ENCODE measurements at regions not wholly inside any gene's neighbourhood (a gene's known extent, or its start where the extent isn't known, plus 50 kb on each side); places are given as distances from the start of the nearest gene placed in this dataset.
"Not testable (repeated sequence)": the region's sequence is repeated elsewhere in the genome, so short reads cannot be mapped to it uniquely, and the experiment has no call there.

- H3K9me3 ChIP-seq; H3K36me3 ChIP-seq; intact Hi-C loops (cut with DNase I; ENCODE audit: low total_unique reads); H3K27ac ChIP-seq; H3K27me3 ChIP-seq; H3K4me3 ChIP-seq; DNase-seq; H3K4me1 ChIP-seq: not testable (repeated sequence)
- 56 to 72% (median 63%) methylated on average over 3 of the region's 3 CpGs for WGBS, 5 donors
These were observed 311.2 kb upstream of the SOX4 start for GRCh38 chr6:21282360-21282759.

GRCh38 chr6:21284166-21284565, 309.4 kb upstream of the SOX4 start:
- H3K27me3 ChIP-seq = no peaks in the 10 kb centered on the region
- no peaks in the 10 kb centered on the region for H3K9me3 ChIP-seq
- no peaks in the 10 kb centered on the region for H3K36me3 ChIP-seq
- 85 to 93% (median 90%) methylated on average over 3 of the region's 3 CpGs for WGBS, 5 donors
- no peaks in the 10 kb centered on the region for H3K4me1 ChIP-seq
- H3K4me3 ChIP-seq = no peak overlapping the region
- TF ChIP-seq POLR2AphosphoS5 (IDR thresholded peaks at IDR 0.05) (no peak), CTCF (IDR thresholded peaks at IDR 0.05) (no peak), POLR2A (IDR thresholded peaks at IDR 0.05) (no peak), EP300 (IDR thresholded peaks at IDR 0.05) (no peak)
- intact Hi-C loops (cut with DNase I; ENCODE audit: low total_unique reads) = no loop called here
- DNase-seq = no peak
- no peak overlapping the region for H3K27ac ChIP-seq

- Histone ChIP-seq H3K27ac (no peak overlapping the region), H3K4me1 (no peaks in the 10 kb centered on the region), H3K36me3 (no peaks in the 10 kb centered on the region), H3K4me3 (no peak overlapping the region), H3K9me3 (no peaks in the 10 kb centered on the region), H3K27me3 (no peaks in the 10 kb centered on the region)
- intact Hi-C loops (cut with DNase I; ENCODE audit: low total_unique reads) = no loop called here
- TF ChIP-seq EP300 (IDR thresholded peaks at IDR 0.05) = no peak
- TF ChIP-seq CTCF (IDR thresholded peaks at IDR 0.05) = no peak
- TF ChIP-seq POLR2AphosphoS5 (IDR thresholded peaks at IDR 0.05) = no peak
- no peak for TF ChIP-seq POLR2A (IDR thresholded peaks at IDR 0.05)
- 84 to 92% (median 91%) methylated on average over 7 of the region's 7 CpGs for WGBS, 5 donors
- no peak for DNase-seq
These were observed 308.8 kb upstream of the SOX4 start for GRCh38 chr6:21284706-21285105.

- Histone ChIP-seq H3K27ac (no peak overlapping the region), H3K9me3 (peaks cover 0 to 5% (median 0%) of the 10 kb centered on the region in 4 donors), H3K4me1 (no peaks in the 10 kb centered on the region), H3K27me3 (no peaks in the 10 kb centered on the region), H3K4me3 (no peak overlapping the region), H3K36me3 (no peaks in the 10 kb centered on the region)
- TF ChIP-seq CTCF (IDR thresholded peaks at IDR 0.05) (no peak), POLR2AphosphoS5 (IDR thresholded peaks at IDR 0.05) (no peak), POLR2A (IDR thresholded peaks at IDR 0.05) (no peak), EP300 (IDR thresholded peaks at IDR 0.05) (no peak)
- no peak for DNase-seq
- WGBS, 5 donors = 80 to 88% (median 85%) methylated on average over 8 of the region's 8 CpGs
- intact Hi-C loops (cut with DNase I; ENCODE audit: low total_unique reads) = no loop called here
These were observed 299.4 kb upstream of the SOX4 start for GRCh38 chr6:21294144-21294543.

- WGBS, 5 donors = 65 to 80% (median 73%) methylated on average over 6 of the region's 6 CpGs
- no peaks in the 10 kb centered on the region for H3K36me3 ChIP-seq
These were observed 297.9 kb upstream of the SOX4 start for GRCh38 chr6:21295506-21296240.

More at GRCh38 chr6:21295506-21296240, 297.9 kb upstream of the SOX4 start:
- no peaks in the 10 kb centered on the region for H3K27me3 ChIP-seq
- TF ChIP-seq POLR2A (IDR thresholded peaks at IDR 0.05) (no peak), EP300 (IDR thresholded peaks at IDR 0.05) (no peak), CTCF (IDR thresholded peaks at IDR 0.05) (no peak), POLR2AphosphoS5 (IDR thresholded peaks at IDR 0.05) (no peak)
- peaks cover 0 to 5% (median 3%) of the 10 kb centered on the region in 4 donors for H3K9me3 ChIP-seq
- no peaks in the 10 kb centered on the region for H3K4me1 ChIP-seq
- peak in 1 of 2 donors; percentile 34 for DNase-seq
- H3K27ac ChIP-seq = no peak overlapping the region
- intact Hi-C loops (cut with DNase I; ENCODE audit: low total_unique reads) = no loop called here
- H3K4me3 ChIP-seq = no peak overlapping the region
